ENCODE measurements at regions not wholly inside any gene's neighbourhood (a gene's known extent, or its start where the extent isn't known, plus 50 kb on each side); places are given as distances from the start of the nearest gene placed in this dataset.
"Not testable (repeated sequence)": the region's sequence is repeated elsewhere in the genome, so short reads cannot be mapped to it uniquely, and the experiment has no call there.

DNA sequence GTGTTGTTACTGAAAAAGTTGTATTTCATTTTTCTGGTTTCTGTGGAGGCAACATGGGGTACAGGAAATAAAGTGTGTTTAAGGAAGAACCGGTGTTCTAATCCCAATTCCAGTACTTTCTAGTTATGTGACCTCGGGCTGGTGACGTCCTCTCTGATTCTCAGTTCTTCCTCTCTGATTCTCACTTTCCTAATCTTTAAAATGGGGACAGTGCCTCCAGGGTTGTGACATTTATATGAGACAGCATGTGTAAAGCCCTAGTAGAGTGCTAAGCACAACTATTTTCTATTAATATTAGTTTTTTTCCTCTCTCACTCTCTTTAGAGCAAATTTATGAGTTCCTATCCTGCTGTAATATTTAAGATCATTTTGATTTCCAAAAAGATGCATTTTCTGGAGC is 50.9 kb upstream of the PTPDC1 start:
- no peak for DNase-seq (ENCODE audit: low read depth in 2 of 2)

- DNase-seq (ENCODE audit: low read depth in 2 of 2), result no peak
Observed at GRCh38 chr9:94031946-94032345, 52.3 kb upstream of the PTPDC1 start.

DNA sequence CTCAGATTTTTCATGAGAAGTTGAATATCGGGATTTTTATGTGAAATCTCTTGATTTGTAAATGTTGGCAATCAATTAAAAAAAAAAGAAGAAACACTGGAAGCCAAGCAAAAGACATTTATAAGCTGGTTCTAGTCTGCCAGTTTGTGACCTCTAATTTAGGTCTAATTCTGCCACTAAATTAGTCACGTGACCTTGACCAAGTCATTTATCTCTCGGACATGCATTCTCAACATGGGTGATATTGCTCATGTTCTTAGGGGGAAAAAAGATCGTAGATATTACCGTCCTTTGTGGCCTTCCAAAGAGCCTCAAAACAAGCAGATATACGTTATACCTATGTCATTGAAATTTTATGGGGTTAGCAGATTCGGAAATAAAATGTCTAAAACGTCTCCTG is 52.9 kb upstream of the PTPDC1 start:
- DNase-seq (ENCODE audit: low read depth in 2 of 2), result peak in 1 of 2 donors; percentile 25

GRCh38 chr9:94030318-94031179 is 53.7 kb upstream of the PTPDC1 start:
- peak; percentile 88 to 89 for DNase-seq (ENCODE audit: low read depth in 2 of 2)

DNA sequence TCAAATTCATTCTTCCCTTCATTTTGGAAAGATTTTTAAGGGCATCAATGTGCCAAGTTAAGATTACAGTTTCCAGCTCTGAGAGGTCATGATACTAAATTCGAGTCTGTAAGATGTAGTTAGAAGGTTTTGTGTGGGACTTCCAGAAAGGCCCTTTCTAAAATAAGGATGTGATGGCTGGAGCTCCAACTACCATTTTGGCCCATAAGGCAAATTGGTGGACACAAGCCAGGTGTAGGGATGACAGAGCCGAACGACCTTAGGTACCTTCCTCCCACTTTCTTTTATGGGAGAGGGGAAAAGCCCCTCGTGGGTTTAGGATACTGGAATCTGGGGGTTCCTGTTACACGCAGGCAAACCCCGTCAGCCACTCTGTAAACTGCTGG is 54.3 kb upstream of the PTPDC1 start:
- DNase-seq (ENCODE audit: low read depth in 2 of 2), result no peak

DNA sequence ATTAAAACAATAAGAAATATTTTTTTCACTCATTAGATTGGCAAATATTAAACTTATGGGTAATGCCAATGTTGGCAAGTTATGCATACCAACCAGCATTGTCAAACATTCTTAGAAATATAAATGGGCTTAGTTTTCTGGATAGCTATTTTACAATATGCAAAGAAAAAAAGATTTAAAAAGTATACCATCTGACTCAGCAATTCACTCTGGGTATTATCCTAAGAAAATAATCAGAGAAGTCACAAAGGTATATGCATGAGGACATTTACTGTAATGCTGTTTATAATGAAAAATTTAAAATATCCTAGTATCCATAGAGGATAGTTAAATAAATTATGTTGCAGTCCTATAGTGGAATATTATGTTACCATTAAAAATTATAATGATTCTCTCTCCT is 57.4 kb upstream of the PTPDC1 start:
- DNase-seq (ENCODE audit: low read depth in 2 of 2), result no peak

GRCh38 chr9:94022476-94022875 is 61.8 kb upstream of the PTPDC1 start:
- DNase-seq (ENCODE audit: low read depth in 2 of 2), result not testable (repeated sequence)

DNA sequence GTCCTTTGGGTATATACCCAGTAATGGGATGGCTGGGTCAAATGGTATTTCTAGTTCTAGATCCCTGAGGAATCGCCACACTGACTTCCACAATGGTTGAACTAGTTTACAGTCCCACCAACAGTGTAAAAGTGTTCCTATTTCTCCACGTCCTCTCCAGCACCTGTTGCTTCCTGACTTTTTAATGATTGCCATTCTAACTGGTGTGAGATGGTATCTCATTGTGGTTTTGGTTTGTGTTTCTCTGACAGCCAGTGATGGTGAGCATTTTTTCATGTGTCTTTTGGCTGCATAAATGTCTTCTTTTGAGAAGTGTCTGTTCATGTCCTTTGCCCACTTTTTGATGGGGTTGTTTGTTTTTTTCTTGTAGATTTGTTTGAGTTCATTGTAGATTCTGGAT is 63.4 kb upstream of the PTPDC1 start:
- not testable (repeated sequence) for DNase-seq (ENCODE audit: low read depth in 2 of 2)

- DNase-seq (ENCODE audit: low read depth in 2 of 2), result no peak
Observed at GRCh38 chr9:94018628-94019027, 63.5 kb upstream of the BARX1 start.

GRCh38 chr9:94017939-94018531 is 62.9 kb upstream of the BARX1 start:
- no peak for DNase-seq (ENCODE audit: low read depth in 2 of 2)

DNA sequence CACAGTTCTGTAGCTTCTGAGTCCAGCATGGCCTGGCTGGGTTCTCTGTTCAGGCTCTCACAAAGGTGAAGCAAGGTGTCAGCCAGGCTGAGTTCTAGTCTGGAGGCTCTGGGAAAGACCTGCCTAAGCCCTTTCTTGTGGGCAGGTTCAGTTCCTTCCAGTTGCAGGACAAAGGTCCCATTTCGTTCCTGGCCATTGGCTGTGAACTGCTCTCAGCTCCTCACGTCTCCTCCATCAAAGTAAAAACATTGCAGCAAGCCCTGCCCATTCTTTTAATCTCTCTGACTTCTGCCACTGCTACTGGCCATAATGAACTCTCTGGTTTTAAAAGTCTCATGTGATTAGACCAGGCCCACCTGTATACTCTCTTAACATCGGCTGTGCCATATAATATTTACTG is 61.6 kb upstream of the BARX1 start:
- DNase-seq (ENCODE audit: low read depth in 2 of 2), result no peak

DNA sequence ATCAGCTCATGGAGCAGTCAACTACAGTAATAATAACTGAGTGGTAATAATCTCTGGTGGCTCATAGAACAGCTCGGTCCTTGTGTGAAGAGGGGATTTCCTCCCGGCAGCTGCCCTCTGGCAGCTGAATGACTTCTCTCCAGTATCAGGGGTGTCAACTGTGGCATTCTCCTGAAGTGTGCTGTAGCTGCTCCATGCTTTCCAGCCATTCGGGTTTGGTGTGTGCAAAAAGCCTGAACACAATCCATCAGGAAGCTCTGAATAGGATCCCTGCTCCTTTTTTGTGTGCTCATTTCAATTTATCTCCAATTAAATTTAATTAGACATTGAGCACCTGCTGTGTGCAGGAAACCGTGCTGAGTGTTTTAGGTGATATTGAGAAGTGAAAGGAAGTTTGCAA is 59.8 kb upstream of the BARX1 start:
- DNase-seq (ENCODE audit: low read depth in 2 of 2), result no peak

GRCh38 chr9:94014066-94014654 is 59.0 kb upstream of the BARX1 start:
- DNase-seq (ENCODE audit: low read depth in 2 of 2), result peak; percentile 55 to 60

DNA sequence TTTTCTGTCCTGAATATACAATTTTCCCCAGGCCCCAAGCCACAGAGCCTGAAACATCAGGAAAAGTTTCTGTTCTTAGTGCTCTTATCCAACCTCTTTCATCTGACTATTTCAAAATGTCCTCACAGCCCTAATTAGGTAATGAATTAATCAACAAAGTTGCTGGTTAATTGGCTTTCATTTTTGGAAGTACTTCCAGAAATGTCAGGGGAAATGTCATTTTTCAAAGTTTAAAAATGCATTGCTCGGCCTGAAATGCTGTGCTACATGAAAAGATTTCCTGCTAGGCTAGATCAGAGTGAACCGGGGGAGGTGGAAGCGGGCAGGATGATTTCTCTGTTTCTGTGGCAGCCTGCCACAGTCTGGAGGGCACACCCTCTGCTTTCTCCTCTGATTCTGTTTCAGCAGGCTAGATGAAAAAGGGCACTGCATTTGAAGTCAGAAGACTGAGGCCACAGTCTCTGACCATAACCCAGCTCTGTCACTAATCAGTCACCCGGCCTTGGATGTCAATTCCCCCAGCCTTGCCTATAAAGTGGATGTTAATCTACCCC is 55.9 kb upstream of the BARX1 start:
- no peak for DNase-seq (ENCODE audit: low read depth in 2 of 2)

DNA sequence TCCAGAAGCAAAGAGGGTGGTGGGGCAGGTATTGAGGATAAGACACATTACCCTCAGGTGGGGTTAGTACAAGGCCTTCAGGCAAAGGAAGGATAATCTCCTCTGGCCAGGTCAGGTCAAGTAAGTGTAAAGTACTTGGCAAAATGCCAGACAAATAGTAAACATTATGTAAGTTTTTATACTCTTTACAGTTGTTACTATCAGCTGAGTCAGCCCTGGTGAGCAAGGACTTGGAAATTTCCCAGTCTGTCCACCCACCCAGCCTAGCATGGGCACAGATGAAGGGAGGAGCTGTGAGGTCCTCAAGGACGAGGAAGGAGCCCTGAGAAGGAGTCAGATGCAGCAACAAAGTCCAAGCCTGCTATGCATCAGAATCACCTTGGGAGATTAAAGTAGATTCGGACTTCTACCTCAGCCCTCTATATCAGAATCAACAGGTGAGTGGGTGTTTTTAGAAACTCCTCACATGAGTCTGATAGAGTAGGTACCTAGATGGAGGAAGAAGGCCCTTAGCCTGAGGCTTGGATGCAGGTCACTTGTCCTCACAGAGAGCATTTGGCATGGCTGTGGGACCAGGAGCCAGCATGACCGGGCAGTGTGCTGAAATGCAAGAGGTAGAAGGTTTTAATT is 50.2 kb upstream of the BARX1 start:
- DNase-seq (ENCODE audit: low read depth in 2 of 2), result no peak

All from lung microvascular endothelial cell (primary cell).